Activated naive CD8-positive, alpha-beta T cell treated with anti-CD3 and anti-CD28 coated beads, Interleukin-2, amount 50 U/mL, for 16 hours (primary cell): ENCODE measurements at regions not wholly inside any gene's neighbourhood (a gene's known extent, or its start where the extent isn't known, plus 50 kb on each side); places are given as distances from the start of the nearest gene placed in this dataset.

Experiments used
- DNase-seq: peaks from one replicate; pipeline ENCODE4 v3.0.0-alpha.2; 2020; ENCODE audit warnings: low read depth, low spot score

- no peak for DNase-seq
Observed at GRCh38 chr4:147054228-147054872, 108.7 kb upstream of the TTC29 start.

GRCh38 chr4:147056940-147057610 is 111.4 kb upstream of the TTC29 start:
- DNase-seq: no peak

DNA sequence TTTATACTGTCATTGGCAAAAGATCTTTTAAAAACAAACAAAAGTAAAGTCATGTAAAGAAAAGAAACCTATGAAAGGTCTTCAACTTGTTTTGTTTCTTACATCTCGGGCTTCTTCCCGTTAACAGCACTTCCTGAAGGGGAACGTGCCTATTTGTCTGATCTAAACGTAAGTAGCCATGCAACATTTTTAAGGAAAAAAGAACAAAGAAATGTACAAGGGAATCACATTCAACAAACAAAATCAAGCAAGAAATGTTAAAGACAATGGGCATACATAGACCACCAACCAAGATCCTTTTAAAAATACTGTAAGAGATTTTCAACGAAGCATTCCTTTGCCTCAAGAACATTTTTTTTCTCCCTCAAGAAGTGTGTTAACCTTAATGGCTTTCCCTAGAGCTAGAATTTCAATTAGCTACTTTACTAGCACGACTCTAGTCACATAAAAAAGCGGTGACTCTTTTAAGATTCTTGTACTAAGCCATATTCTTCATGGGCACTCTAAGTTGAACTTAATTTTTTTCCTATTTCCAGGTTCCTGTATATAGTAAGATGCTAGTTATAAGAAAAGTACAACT is 112.0 kb upstream of the TTC29 start:
- no peak for DNase-seq

DNA sequence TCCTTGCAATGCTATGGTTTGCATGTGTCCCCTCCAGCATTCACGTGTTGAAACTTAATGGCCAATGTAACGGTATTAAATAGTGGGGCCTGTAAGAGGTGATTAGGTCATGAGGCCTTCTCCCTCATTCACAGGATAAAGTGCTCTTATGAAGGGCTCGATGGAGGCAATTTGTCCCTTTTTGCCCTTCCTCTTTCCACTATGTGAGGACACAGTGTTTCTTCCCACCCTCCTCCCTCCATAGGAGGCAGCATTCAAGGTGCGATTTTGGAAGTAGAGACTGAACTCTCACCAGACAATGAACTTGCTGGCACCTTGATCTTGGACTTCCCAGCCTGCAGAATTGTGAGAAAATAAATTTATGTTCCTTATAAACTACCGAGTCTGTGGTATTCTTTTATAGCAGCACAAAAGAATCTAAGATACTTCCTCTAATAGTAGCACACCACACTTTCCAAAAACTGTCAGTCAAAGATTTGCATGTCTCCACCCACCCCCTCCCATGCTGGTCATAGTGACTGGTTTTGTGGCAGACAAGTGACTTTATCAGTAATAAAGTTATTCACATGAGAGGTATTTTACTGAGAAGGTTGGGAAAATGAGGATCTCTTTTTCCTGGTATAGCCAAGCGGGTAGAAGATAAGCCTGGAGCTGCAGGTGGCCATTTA is 113.5 kb upstream of the TTC29 start:
- no peak for DNase-seq

GRCh38 chr4:147060151-147060931 is 114.7 kb upstream of the TTC29 start:
- DNase-seq: no peak

DNA sequence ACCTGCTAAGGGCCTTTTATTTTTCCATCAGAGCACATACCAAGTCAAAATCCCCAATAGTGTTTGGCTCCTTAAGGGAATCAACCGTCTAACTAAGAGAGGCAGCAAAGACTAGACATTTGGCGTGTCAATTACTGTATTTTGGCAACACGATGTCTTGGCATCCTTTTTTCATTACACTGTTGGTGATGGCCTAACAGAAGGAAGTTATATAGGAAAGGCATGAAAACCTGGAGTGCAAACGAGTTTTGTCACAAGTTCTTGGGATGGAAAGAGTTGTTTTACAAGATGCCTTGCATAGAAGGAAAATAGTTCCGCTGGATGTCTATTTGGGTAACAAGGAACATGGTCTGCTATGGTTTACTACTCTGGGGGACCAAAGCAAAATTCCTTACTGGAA is 119.2 kb upstream of the TTC29 start:
- no peak for DNase-seq

DNA sequence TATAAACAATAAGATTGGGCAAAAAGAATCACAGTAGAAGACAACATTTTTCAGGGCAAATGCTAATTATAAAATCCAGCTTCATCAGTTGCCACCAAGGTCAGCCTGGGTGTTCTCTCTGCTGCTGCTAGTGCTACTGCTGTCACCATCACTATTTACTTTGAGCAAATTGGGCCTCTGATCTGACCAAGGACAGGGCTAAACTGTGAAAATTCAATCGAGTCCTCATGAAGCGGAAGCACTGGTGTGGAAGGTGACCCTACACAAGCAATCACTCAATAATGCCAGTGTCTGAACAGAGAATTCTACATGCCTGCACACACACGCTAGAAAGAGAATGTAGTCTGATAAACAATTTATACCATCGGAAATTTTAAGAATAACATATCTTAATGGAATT is 122.9 kb upstream of the TTC29 start:
- DNase-seq: no peak

DNA sequence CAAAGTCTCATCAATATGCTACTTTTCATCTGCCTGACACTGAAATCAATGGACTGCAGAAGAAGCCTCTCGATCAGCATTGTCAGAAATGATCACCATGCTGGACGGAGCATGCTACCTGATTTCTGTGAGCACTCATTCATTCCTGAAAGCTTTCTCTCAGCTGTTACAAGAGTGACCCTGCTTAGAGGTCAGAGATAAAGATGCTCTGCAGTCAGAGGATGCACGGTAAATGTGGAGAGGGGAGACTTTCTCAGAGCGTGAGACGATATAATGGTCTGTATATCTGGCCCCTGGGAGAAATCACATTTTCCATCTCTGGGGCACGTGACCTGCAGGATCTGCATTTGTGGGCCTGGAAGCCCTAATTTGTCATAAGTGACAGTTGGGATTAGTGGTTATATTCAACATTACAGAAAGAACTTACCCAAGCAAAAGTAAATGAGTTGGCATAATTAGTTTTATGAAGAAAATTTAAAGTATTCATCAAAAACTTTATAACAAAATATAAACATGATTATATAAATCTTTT is 125.6 kb upstream of the TTC29 start:
- no peak for DNase-seq

DNA sequence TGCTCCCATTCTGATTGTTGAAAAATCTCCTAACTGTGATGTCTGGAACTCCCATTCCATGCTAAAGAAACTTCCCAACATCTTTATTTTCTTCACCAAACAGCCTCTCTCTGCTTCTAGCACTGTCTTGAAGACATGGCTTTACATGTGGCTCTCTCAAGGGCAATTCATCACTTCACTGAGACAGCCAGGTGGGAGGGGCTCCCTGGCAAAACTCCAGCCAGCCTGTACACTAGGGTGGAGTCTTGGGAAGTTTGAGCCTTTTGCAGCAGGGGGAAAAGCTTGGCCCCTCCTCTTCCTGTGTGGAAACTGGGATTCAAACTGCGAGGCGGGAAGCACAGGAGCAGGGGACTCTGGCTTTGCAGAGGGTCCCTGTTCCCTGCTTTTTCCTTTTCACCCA is 130.5 kb upstream of the TTC29 start:
- DNase-seq: no peak

DNA sequence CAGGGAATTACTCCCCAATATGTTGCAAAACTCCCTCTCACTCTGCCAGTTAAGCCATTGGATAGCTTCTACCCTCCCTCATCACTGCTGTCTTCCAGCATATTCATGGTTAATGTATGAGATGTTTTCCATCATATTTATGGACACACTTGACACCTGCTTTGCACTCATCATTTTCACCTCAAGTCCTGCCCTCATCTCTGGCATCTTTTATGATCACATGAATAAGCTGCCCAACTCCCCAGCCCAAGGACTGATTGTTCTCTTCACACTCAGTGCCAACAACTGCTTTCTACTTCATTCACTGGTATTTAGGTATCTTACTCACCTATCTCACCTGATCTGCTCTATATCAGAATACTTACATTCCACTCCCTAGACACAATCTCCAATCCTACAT is 131.1 kb upstream of the TTC29 start:
- DNase-seq: no peak

DNA sequence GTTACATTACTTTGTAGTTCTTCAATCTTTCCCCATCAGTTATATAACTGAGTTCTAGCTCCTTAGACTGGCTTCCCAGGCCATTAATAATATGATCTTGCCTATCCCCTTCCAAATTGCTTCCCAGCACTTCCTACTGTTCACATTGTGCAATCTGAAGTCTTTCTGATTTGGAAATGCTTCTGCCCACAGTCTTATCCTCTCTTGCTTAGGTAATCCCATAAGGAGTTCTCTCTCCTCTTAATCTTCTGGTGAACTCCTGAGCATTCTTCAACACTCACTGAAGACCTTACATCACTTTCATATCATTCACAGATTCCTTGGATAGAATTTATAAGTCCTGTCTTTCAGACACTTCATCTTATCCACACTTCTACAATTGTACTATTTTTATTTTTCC is 132.7 kb upstream of the TTC29 start:
- no peak for DNase-seq

DNA sequence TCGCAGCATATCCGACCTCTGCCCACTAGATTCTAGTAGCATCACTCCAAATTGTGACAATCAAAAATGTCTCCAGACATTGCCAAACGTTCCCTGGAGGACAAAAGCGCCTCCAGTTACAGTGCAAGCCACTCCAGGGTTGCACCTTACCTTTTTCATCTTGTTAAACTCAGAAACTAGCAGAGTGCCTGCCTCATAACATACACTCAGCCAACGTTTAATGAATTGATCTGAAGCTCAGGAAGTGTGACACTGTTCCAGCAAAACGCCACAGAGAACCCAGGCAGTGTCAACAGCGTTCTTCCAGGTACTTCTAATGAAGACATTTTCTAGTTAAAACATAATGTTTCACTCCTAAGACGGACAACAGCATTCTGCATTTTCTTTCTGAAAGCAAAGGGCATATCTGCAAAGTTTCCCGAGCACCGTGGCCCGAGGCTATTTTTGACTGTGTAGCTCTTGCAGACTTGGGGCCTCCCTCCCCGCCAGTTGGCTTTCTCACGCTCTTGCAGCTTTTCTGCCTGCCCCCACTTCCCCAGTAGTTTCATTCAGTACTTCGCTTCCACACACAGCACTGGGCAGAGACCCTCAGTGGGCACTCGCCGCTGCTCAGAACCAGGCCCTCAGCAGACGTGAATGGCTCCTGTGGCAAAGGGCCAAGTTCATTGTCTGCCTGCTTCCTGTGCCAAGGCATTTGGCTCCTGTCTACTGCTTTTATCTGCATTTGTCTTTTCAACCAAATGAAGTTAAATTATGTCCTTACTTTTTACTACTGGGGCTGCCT is 133.4 kb upstream of the TTC29 start:
- no peak for DNase-seq

DNA sequence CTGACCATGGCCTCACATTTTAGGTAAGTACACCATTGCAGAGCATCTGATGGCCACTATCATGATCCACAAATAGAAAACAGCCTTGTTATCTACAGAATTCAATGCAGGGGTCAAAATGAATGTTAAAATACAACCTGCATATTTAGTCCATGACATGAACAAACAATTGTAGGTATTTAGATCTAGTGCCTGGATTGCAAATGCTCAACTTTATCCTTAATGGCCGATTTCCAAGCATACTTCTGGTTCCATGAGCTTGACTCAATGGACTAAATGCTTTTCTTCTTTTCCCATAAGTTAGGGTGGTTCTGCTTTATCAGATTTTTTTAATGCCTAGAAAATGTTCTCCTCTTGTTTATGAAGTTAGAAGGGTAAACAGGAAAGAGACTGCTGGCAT is 139.2 kb upstream of the TTC29 start:
- DNase-seq: no peak

DNA sequence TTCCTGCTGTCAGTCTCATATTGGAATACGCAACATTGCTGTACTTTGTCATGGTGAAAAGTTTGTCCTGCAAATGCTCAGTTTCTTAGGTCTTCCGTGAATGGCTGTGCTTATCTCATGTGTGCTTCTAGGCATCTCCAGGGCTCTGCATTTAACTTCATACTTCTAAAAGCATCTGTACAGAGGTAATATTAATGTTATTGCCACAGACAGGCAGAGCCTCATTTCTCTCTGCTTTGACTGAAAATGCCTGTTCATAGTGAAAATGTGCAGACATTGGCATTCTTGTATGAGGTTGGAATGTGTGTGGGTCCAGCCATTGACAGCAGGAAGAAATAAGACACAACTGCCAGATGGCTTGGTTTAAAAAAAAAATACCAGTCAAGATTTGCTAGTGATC is 140.1 kb upstream of the TTC29 start:
- no peak for DNase-seq

GRCh38 chr4:147088146-147088545 is 142.5 kb upstream of the TTC29 start:
- DNase-seq: no peak

DNA sequence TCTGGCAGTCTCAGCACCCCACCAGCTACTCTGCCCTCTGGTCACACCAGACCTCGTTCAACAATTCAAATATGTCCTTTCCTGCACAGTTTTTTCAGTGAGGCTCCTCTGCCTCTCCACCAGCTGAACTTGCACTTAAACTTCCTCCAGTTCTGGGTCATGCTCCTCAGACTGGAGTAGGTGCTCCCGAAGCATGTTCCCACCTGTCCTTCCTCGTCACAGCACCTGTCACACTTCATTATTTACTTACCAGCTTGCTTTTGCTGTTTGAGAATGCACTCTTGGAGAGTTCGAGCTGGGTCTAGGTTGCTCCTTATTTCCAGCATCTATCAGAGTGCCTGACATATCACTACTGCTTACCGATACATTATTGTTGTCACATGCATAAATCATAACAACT is 144.8 kb upstream of the TTC29 start:
- DNase-seq: no peak

GRCh38 chr4:147093206-147093605 is 147.5 kb upstream of the TTC29 start:
- DNase-seq: no peak

- DNase-seq: no peak
Observed at GRCh38 chr4:147094238-147094637, 148.6 kb upstream of the TTC29 start.

- no peak for DNase-seq
Observed at GRCh38 chr4:147096667-147097604, 151.3 kb upstream of the TTC29 start.

- DNase-seq: no peak
Observed at GRCh38 chr4:147101678-147102077, 156.0 kb upstream of the TTC29 start.
